Fibroblast of villous mesenchyme (primary cell): ENCODE measurements at regions not wholly inside any gene's neighbourhood (a gene's known extent, or its start where the extent isn't known, plus 50 kb on each side); places are given as distances from the start of the nearest gene placed in this dataset.

Source experiments
- DNase-seq: peaks from one replicate; pipeline ENCODE4 v3.0.0-alpha.2; 2010; ENCODE audit warnings: low read depth
- H3K4me3 ChIP-seq: 2 replicates; pipeline ENCODE4 v1.5.1; 2011; ENCODE audit warnings: low read depth, mild to moderate bottlenecking, low read length
- CTCF ChIP-seq: IDR thresholded peaks from 2 replicates; pipeline ENCODE4 v1.5.1; 2012; ENCODE audit warnings: low read depth, mild to moderate bottlenecking, low read length; ENCODE audit not compliant: insufficient read depth

- no peak overlapping the region for H3K4me3 ChIP-seq
- no peak for TF ChIP-seq CTCF
- no peak for DNase-seq
These were observed 244.0 kb downstream of the BTBD3 start for GRCh38 chr20:12161734-12162133.

GRCh38 chr20:12166053-12166717 lies 248.5 kb downstream of the BTBD3 start:
- H3K4me3 ChIP-seq = no peak overlapping the region
- peak; percentile 98 for DNase-seq
- TF ChIP-seq CTCF = peak; percentile 12

- peak; percentile 76 for DNase-seq
- no peak overlapping the region for H3K4me3 ChIP-seq
- no peak for TF ChIP-seq CTCF
These were observed 252.7 kb downstream of the BTBD3 start for GRCh38 chr20:12170406-12170805.

GRCh38 chr20:12171923-12172524 lies 254.3 kb downstream of the BTBD3 start:
- H3K4me3 ChIP-seq = no peak overlapping the region
- TF ChIP-seq CTCF = no peak
- DNase-seq = peak; percentile 86

GRCh38 chr20:12173347-12174012 lies 255.8 kb downstream of the BTBD3 start:
- DNase-seq = no peak
- no peak for TF ChIP-seq CTCF
- no peak overlapping the region for H3K4me3 ChIP-seq

GRCh38 chr20:12175538-12175937 lies 257.8 kb downstream of the BTBD3 start:
- TF ChIP-seq CTCF = no peak
- no peak for DNase-seq
- H3K4me3 ChIP-seq = no peak overlapping the region
